Astrocyte (in vitro differentiated cells and primary cell): ENCODE measurements at regions not wholly inside any gene's neighbourhood (a gene's known extent, or its start where the extent isn't known, plus 50 kb on each side); places are given as distances from the start of the nearest gene placed in this dataset.

Source experiments
- CTCF ChIP-seq: IDR thresholded peaks from 2 replicates; pipeline ENCODE4 v1.5.1; 2011; ENCODE audit warnings: low read depth, mild to moderate bottlenecking, inconsistent platforms, low read length, moderate library complexity; ENCODE audit not compliant: insufficient read depth
- EZH2 ChIP-seq: IDR thresholded peaks from 2 replicates; pipeline ENCODE4 v1.6.1; 2012; ENCODE audit warnings: mild to moderate bottlenecking, low read length, inconsistent platforms; ENCODE audit not compliant: insufficient read depth

GRCh38 chr1:56326056-56326455 lies 253.3 kb downstream of the PLPP3 start:
- TF ChIP-seq CTCF (no peak), EZH2 (no peak)
